Astrocyte (in vitro differentiated cells and primary cell): ENCODE measurements at regions not wholly inside any gene's neighbourhood (a gene's known extent, or its start where the extent isn't known, plus 50 kb on each side); places are given as distances from the start of the nearest gene placed in this dataset.
"Not testable (repeated sequence)": the region's sequence is repeated elsewhere in the genome, so short reads cannot be mapped to it uniquely, and the experiment has no call there.

Experiments used
- DNase-seq: peaks from one replicate; pipeline ENCODE4 v3.0.0-alpha.2; 2010; ENCODE audit warnings: low read depth
- FAIRE-seq: peaks from 2 replicates; lab custom pipeline; 2011; peaks lifted over from hg19 to GRCh38; lab: Jason Lieb, UNC
- H2AFZ ChIP-seq: 2 replicates; pipeline ENCODE4 v1.6.0; 2012; ENCODE audit warnings: low read depth, low read length, inconsistent platforms
- H3K27ac ChIP-seq: 2 replicates; pipeline ENCODE4 v1.5.1; 2011; ENCODE audit warnings: low read depth, low read length, inconsistent platforms
- H3K27me3 ChIP-seq: 2 replicates; pipeline ENCODE4 v1.6.0; 2011; ENCODE audit warnings: low read length, inconsistent platforms; ENCODE audit not compliant: insufficient read depth
- H3K36me3 ChIP-seq: 2 replicates; pipeline ENCODE4 v1.5.1; 2011; ENCODE audit warnings: low read length, inconsistent platforms; ENCODE audit not compliant: insufficient read depth
- H3K4me1 ChIP-seq: 2 replicates; pipeline ENCODE4 v1.5.1; 2011; ENCODE audit warnings: low read length, inconsistent platforms; ENCODE audit not compliant: insufficient read depth
- H3K4me2 ChIP-seq: 2 replicates; pipeline ENCODE4 v1.6.0; 2012; ENCODE audit warnings: low read length, inconsistent platforms
- H3K4me3 ChIP-seq: 2 replicates; pipeline ENCODE4 v1.5.1; 2011; ENCODE audit warnings: low read depth, mild to moderate bottlenecking, low read length, inconsistent platforms; ENCODE audit not compliant: insufficient read depth
- H3K79me2 ChIP-seq: 2 replicates; pipeline ENCODE4 v1.6.0; 2012; ENCODE audit warnings: mild to moderate bottlenecking, low read length, inconsistent platforms; ENCODE audit not compliant: insufficient read depth
- H3K9ac ChIP-seq: 2 replicates; pipeline ENCODE4 v1.6.0; 2012; ENCODE audit warnings: mild to moderate bottlenecking, low read length, inconsistent platforms
- H3K9me3 ChIP-seq: 2 replicates; pipeline ENCODE4 v1.5.1; 2012; ENCODE audit warnings: low read depth, mild to moderate bottlenecking, low read length, inconsistent platforms; ENCODE audit not compliant: insufficient read depth
- H4K20me1 ChIP-seq: 2 replicates; pipeline ENCODE4 v1.6.0; 2012; ENCODE audit warnings: low read length, inconsistent platforms; ENCODE audit not compliant: insufficient read depth
- H3K27ac Mint-ChIP-seq: one replicate; pipeline ENCODE4 v1.8.0; 2021; ENCODE audit warnings: mild to moderate bottlenecking, mixed read lengths; ENCODE audit not compliant: unreplicated experiment
- H3K27me3 Mint-ChIP-seq: one replicate; pipeline ENCODE4 v1.8.0; 2021; ENCODE audit warnings: low read depth, mixed read lengths; ENCODE audit not compliant: unreplicated experiment
- H3K36me3 Mint-ChIP-seq: one replicate; pipeline ENCODE4 v1.8.0; 2021; ENCODE audit warnings: low read depth, mixed read lengths; ENCODE audit not compliant: unreplicated experiment
- H3K4me1 Mint-ChIP-seq: one replicate; pipeline ENCODE4 v1.8.0; 2021; ENCODE audit warnings: low read depth, mixed read lengths; ENCODE audit not compliant: unreplicated experiment
- H3K4me3 Mint-ChIP-seq: one replicate; pipeline ENCODE4 v1.8.0; 2021; ENCODE audit warnings: mild to moderate bottlenecking, moderate library complexity, mixed read lengths; ENCODE audit not compliant: unreplicated experiment
- H3K9me3 Mint-ChIP-seq: one replicate; pipeline ENCODE4 v1.8.0; 2021; ENCODE audit warnings: mild to moderate bottlenecking, mixed read lengths; ENCODE audit not compliant: unreplicated experiment
- EZH2 ChIP-seq: IDR thresholded peaks from 2 replicates; pipeline ENCODE4 v1.6.1; 2012; ENCODE audit warnings: mild to moderate bottlenecking, low read length, inconsistent platforms; ENCODE audit not compliant: insufficient read depth
- TF ChIP-seq, protein P1 (sequence below): IDR thresholded peaks from 2 replicates; pipeline ENCODE4 v1.5.1; 2011; ENCODE audit warnings: low read depth, mild to moderate bottlenecking, inconsistent platforms, low read length, moderate library complexity; ENCODE audit not compliant: insufficient read depth

- Mint-ChIP-seq H3K4me1 (no peaks in the 10 kb centered on the region), H3K27ac (no peak overlapping the region), H3K4me3 (no peak overlapping the region), H3K27me3 (peaks cover 14% of the 10 kb centered on the region), H3K36me3 (no peaks in the 10 kb centered on the region), H3K9me3 (peaks cover 12% of the 10 kb centered on the region)
- H3K9me3 ChIP-seq = no peaks in the 10 kb centered on the region
- H3K27me3 ChIP-seq = peaks cover 3% of the 10 kb centered on the region
- TF ChIP-seq, protein P1, sequence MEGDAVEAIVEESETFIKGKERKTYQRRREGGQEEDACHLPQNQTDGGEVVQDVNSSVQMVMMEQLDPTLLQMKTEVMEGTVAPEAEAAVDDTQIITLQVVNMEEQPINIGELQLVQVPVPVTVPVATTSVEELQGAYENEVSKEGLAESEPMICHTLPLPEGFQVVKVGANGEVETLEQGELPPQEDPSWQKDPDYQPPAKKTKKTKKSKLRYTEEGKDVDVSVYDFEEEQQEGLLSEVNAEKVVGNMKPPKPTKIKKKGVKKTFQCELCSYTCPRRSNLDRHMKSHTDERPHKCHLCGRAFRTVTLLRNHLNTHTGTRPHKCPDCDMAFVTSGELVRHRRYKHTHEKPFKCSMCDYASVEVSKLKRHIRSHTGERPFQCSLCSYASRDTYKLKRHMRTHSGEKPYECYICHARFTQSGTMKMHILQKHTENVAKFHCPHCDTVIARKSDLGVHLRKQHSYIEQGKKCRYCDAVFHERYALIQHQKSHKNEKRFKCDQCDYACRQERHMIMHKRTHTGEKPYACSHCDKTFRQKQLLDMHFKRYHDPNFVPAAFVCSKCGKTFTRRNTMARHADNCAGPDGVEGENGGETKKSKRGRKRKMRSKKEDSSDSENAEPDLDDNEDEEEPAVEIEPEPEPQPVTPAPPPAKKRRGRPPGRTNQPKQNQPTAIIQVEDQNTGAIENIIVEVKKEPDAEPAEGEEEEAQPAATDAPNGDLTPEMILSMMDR = no peak
- TF ChIP-seq EZH2 = no peak
- H3K27ac ChIP-seq = no peak overlapping the region
- H3K36me3 ChIP-seq = no peaks in the 10 kb centered on the region
- no peaks in the 10 kb centered on the region for H4K20me1 ChIP-seq
- H3K4me3 ChIP-seq = no peak overlapping the region
- FAIRE-seq (no peak), DNase-seq (no peak)
- H3K9ac ChIP-seq = no peak overlapping the region
- H2AFZ ChIP-seq = no peak overlapping the region
- no peak overlapping the region for H3K4me2 ChIP-seq
- no peaks in the 10 kb centered on the region for H3K4me1 ChIP-seq
- H3K79me2 ChIP-seq = no peaks in the 10 kb centered on the region
Measured at GRCh38 chr12:47481041-47481440, 224.8 kb downstream of the RPAP3 start.

DNA sequence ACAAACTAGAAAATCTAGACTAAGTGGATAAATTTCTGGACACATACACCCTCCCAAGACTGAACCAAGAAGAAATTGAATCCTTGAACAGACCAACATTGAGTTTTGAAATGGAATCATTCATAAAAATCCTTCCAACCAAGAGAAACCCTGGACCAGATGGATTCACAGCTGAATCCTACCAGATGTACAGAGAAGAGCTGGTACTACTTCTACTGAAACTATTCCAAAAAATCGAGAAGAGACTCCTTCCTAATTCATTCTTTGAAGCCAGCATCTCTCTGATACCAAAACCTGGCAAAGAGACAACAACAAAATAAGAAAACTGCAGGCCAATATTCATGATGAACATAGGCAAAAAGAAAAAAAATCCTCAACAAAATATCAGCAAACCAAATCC lies 227.4 kb downstream of the RPAP3 start:
- FAIRE-seq = no peak
- H3K27me3 ChIP-seq = no peaks in the 10 kb centered on the region

GRCh38 chr12:47473091-47473490 lies 232.7 kb downstream of the RPAP3 start:
- DNase-seq = no peak
- Histone ChIP-seq H2AFZ (no peak overlapping the region), H3K4me3 (no peak overlapping the region), H3K27ac (no peak overlapping the region), H3K36me3 (no peaks in the 10 kb centered on the region), H3K9ac (no peak overlapping the region), H3K4me1 (no peaks in the 10 kb centered on the region), H3K79me2 (no peaks in the 10 kb centered on the region), H3K27me3 (peaks cover 4% of the 10 kb centered on the region), H3K4me2 (no peak overlapping the region), H3K9me3 (peaks cover 4% of the 10 kb centered on the region), H4K20me1 (no peaks in the 10 kb centered on the region)
- Mint-ChIP-seq H3K9me3 (peaks cover 13% of the 10 kb centered on the region), H3K27me3 (peaks cover 1% of the 10 kb centered on the region), H3K4me3 (no peak overlapping the region), H3K27ac (no peak overlapping the region), H3K4me1 (no peaks in the 10 kb centered on the region), H3K36me3 (no peaks in the 10 kb centered on the region)
- no peak for FAIRE-seq
- no peak for TF ChIP-seq EZH2
- TF ChIP-seq, protein P1 = no peak

More for the DNA sequence above, 227.4 kb downstream of the RPAP3 start:
- no peak for DNase-seq
- no peak overlapping the region for H2AFZ ChIP-seq
- no peak overlapping the region for H3K4me2 ChIP-seq
- no peak overlapping the region for H3K4me3 ChIP-seq
- peaks cover 4% of the 10 kb centered on the region for H3K9me3 ChIP-seq
- no peak overlapping the region for H3K9ac ChIP-seq
- Mint-ChIP-seq H3K9me3 (peaks cover 15% of the 10 kb centered on the region), H3K4me1 (no peaks in the 10 kb centered on the region), H3K27ac (no peak overlapping the region), H3K36me3 (no peaks in the 10 kb centered on the region), H3K4me3 (no peak overlapping the region), H3K27me3 (peaks cover 5% of the 10 kb centered on the region)
- no peak for TF ChIP-seq EZH2
- TF ChIP-seq, protein P1 = no peak
- no peaks in the 10 kb centered on the region for H4K20me1 ChIP-seq
- H3K36me3 ChIP-seq = no peaks in the 10 kb centered on the region
- no peak overlapping the region for H3K27ac ChIP-seq
- H3K4me1 ChIP-seq = no peaks in the 10 kb centered on the region
- H3K79me2 ChIP-seq = no peaks in the 10 kb centered on the region

GRCh38 chr12:47470349-47470748 lies 235.5 kb downstream of the RPAP3 start:
- not testable (repeated sequence) for H3K9me3 ChIP-seq, H3K4me3 Mint-ChIP-seq, DNase-seq, H3K79me2 ChIP-seq, H3K4me1 ChIP-seq, H3K27me3 Mint-ChIP-seq, H3K4me3 ChIP-seq, H3K36me3 ChIP-seq, H3K36me3 Mint-ChIP-seq, H3K27ac ChIP-seq, FAIRE-seq, H3K9ac ChIP-seq, H4K20me1 ChIP-seq, H2AFZ ChIP-seq, H3K4me1 Mint-ChIP-seq, H3K27me3 ChIP-seq, H3K27ac Mint-ChIP-seq, H3K9me3 Mint-ChIP-seq, H3K4me2 ChIP-seq
